IPS-NIHi7 (cell line): ENCODE measurements at regions not wholly inside any gene's neighbourhood (a gene's known extent, or its start where the extent isn't known, plus 50 kb on each side); places are given as distances from the start of the nearest gene placed in this dataset.
"Not testable (repeated sequence)": the region's sequence is repeated elsewhere in the genome, so short reads cannot be mapped to it uniquely, and the experiment has no call there.

ENCODE experiments used
- DNase-seq: peaks from one replicate; pipeline ENCODE4 v3.0.0; 2012; ENCODE audit warnings: mixed read lengths; ENCODE audit errors: extremely low spot score

DNA sequence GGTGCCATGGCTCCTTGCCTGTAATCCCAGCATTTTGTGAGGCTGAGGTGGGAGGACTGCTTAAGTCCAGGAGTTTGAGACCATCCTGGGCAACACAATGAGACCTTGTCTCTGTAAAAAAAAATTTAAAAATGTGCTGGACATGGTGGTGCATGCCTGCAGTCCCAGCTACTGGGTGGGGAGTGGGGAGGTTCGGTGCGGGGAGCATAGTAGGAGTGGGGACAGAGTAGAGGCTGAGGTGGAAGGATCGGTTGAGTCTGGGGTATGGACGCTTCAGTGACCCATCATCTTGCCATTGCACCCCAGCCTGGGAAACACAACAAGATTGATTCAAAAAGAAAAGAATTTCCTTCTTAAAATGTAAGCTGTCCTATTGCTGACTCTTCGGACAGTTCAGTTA, 1490.0 kb upstream of the GBE1 start:
- DNase-seq, result no peak

DNA sequence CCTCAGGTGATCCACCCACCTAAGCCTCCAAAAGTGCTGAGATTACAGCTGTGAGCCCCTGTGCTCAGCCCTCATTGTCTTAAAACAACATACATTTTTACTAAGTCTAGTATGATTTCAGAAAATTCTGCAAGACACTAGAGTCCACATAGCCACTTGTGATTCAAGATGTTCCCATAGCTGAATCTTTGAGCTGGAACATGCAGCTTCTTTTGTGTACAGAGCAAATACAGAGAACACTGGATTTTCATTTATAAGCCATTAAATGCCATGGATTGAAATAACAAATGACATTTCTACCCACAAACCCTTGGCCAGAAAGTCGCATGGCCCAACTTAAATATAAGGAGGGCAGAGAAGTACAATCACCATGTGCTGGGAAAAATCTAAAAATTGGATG, 1489.2 kb upstream of the GBE1 start:
- no peak for DNase-seq

DNA sequence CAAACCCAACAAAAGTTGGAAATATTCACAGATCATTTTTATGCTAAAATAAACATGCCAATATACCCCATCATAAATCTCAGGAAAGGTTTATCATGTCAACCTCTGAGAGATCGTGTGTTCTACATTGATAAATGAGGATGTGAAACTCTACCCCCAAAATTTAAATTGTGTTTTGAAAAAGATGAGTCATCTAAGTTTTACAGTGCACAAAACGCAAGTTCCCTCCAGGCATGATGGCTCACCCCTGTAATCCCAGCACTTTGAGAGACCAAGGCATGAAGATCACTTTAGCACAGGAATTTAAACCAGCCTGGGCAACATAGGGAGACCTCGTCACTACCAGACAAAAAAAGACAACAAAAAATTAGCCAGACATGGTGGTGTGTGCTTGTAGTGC, 1487.0 kb upstream of the GBE1 start:
- DNase-seq, result no peak

DNA sequence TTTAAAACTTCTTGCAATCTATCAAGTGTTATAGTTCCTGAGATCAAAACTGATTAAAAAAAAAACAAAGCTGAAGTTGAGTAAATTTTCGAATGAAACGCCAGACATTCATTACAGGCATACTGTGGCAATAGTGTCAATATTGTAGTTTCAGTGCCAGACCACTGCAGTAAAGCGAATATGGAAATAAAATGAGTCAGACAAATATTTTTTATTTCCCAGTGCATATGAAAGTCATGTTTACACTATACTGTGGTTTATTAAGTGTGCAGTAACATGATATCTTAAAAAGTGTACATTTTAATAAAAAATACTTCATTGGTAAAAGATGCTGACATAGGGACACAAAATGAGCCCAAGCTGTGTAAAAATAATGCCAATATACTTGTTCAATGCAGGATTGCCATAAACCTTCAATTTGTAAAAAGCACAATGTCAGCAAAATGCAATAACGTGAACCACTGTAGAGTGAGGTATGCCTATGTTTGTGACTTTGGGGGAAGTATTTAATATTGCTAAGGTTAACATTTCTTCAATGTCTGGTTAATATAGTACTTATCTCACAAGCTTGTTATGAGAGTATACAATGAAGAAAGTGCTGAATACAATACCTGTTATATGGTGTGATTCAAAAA, 1473.9 kb upstream of the GBE1 start:
- no peak for DNase-seq

DNA sequence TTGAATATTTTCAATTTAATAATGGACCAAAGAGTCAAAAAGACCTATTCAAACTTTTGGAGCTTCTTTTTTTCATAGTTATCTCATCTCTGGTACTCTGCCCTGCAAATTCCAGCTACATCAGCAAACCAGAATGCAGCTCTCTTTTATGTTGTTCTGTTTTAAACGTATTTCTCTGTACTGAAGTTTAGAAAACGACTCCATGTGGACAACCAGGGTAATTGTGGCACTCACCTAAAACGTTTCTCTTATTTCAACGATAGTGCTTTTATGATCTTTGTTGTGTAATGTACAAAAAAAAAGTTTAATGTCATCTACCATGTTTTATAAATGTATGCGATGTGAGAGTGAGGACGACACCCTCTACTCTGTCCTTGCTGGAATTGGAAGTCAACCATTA, 1472.3 kb upstream of the GBE1 start:
- DNase-seq, result no peak

DNA sequence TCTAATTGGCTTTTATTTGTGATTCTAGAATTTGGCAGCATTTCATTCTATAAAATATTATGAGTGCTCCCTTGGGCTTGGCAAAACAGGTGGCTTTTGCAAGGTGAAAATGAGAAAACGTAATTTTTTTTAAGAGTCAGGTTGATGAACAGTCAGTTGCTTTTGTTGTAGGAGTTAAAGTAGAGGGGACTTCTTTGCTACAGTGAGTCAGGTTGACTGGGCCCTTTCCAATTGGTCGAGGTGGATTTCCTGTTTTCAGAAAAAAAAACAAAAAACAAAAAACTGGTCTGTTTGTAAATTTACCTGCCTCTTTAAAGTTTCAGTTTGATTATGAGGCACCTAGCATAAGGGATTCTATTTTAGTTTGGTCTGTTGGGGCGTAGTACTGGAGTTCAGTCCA, 1469.4 kb upstream of the GBE1 start:
- no peak for DNase-seq

DNA sequence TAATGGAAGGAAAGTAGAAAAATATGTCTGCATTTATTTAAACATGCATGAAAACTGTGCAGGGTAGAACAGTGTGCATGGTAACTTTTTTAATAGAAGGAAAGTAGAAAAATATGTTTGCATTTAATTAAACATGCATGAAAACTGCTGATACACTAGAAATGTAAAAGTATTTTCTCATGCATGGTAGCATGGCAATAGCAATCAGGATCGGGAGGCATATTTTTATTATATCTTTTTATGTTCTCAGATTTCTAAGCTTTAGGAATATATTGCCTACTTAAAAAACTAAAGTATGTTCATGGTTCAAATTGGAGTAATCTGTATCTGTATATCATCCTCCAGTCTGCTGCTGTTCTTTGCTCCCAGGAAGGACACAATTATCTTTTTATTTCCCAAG, 1468.9 kb upstream of the GBE1 start:
- no peak for DNase-seq

DNA sequence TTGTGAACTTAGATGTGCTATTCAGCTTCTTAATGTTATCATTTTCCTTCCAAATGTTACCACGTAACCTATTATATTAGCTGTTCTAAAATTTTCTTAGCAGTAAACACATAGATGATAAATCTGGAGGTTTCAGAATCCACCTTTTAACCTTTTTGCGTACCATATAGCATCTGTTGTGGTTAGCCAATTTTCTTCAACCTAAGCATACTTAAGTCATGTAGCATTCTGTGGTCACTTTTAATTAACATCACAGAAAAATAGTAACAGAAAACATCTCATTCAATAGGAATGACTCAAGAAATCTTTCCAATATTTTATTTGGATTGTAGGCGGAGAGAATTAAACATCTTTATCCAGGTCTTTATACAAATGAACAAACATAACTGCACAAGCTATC, 1465.3 kb upstream of the GBE1 start:
- no peak for DNase-seq

DNA sequence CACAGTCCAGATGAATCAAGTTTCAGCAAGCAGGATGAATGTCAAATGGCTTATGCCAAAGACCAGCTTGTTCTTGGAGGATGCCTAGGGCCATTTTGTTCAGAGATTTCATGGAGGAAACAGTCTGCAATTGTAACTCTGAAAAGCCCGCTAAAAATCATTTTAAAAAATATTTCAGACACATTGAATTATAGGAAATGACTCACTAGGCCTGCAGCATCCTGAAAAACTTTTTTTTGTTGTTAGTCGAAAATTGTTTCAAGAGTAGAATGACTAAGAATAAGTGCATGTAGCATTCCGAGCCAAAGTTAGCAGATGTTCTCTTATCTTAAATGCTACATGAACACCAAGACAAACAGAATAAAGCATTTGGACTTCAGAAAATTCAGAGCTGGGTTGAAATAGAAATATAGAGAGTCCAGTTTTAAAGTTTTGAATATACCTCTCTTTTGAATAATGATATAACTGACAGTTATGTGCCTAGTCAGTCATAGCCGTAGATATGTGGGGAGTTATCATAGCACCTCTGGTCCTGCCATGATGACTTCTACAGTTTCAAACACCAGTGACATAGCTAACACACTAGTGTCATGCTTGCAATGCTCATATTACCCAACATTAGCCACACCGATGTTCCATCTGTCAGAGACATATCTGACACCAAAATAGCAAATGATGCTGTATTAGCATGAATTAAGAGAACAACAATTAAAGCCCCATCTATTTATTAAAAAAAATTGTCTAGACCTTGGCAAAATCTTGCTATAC, 1462.8 kb upstream of the GBE1 start:
- DNase-seq, result no peak

DNA sequence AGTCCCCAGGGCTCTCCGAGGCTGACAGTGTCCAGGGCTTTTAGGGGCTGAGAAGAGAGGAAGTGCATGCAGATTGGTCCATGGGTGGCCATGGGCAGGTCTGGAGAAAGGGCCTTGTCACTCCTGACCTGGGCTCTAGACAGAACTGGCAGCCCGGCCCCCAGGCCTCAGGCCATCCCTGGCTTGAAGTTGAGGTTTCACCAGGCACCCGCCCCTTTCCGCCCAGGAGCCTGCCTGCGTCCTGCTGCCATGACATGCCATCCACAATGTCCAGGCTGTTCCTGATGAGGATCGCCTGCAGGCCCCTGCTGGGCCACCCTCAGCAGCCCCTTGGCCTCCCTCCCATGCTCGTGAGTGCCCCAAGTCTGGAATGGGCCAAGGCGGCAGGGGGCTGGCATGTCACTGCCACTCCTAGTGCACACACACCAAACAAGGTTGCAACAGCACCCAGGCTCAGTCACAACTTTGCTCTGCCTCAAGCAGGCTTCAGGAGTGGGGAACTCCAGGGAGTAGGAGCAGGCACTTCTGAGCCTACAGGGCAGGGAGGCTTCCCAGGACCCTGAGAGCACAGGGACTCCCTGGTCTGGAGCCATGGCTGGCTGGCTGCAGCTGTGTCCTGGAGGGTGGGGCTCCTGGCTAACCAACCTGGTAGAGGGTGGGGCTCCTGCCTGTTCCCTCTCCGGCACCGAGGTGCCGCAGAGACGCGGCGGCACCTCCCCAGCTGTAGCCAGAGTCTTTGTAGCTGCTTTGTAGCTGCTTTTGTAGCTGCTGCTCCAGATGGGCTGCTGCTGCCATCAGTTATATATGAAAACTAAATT, 1457.1 kb upstream of the GBE1 start:
- no peak for DNase-seq

DNA sequence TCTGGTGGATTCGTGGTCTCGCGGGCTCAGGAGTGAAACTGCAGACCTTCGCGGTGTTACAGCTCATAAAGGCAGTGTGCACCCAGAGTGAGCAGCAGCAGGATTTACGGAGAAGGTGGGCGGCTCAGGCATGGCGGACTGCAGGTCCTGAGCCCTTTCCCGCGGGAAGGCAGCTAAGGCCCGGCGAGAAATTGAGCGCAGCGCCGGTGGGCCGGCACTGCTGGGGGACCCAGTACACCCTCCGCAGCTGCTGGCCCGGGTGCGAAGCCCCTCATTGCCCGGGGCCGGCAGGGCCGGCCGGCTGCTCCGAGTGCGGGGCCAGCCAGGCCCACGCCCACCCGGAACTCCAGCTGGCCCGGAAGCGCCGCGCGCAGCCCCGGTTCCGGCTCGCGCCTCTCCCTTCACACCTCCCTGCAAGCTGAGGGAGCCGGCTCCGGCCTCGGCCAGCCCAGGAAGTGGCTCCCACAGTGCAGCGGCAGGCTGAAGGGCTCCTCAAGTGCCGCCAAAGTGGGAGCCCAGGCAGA, 1456.2 kb upstream of the GBE1 start:
- not testable (repeated sequence) for DNase-seq

DNA sequence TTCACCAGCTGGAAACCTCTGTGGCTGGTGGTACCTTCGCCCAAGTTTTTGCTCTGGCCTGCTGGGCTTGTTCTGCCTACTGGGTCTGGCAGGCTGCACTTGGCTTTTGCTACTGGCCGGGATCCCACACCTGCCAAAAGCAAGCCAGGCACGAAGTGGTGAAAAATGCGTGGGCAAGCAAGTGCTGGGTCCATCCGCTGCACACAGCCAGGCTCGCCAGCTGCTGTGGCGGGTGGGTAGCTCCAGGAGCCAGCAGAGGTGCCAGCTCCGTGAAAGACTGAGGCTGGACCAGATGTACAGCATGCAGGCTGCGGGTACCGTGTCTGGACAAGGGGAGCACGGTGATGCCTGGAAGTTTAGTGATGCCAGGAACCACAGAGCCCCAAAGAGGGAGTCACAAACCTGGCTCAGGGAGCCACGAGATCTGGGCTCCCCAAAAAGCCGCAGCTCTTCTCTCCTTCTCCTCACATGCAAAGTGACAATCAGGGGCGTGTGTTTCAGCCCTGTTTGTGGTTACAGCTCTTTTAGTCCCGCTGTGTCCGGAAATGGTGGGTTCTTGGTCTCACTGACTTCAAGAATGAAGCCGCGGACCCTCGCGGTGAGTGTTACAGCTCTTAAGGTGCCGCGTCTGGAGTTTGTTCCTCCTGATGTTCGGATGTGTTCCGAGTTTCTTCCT, 1455.6 kb upstream of the GBE1 start:
- DNase-seq, result no peak

DNA sequence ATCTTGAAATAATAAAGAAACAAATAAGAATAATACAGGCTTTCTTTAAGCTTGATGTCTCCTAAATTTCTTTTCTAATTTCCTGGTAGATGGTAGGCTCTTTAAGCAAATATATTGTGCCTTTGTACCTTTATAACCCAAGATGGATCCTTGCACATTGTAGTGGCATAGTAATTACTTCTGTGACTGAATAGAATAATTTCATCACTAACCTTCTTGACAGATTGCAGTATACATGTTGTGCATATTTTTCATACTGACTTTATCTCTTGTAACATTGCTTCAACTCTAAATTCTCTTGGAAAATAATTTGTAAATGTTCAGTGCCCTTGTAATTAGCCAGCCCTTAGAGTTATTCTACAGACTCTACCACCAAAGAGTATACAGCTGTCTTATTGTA, 1433.8 kb upstream of the GBE1 start:
- DNase-seq, result no peak

DNA sequence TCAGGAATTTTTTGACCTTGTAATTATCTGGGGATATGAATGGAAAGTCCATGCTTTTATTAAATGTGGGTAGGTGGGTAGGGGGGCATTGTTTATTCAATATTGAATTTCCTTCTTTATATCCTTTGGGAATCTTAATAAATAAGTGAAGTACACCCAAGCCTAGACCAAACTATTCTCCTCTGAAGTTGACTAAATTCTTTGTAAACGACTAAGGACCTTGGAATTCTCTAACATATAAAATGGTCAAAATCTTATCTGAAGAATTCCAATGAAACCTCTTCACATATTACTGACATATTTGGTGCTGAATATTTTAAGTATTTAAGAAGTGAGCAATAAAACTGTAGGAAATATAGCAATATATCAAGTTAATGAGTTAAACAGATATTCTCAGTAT, 1432.1 kb upstream of the GBE1 start:
- no peak for DNase-seq

DNA sequence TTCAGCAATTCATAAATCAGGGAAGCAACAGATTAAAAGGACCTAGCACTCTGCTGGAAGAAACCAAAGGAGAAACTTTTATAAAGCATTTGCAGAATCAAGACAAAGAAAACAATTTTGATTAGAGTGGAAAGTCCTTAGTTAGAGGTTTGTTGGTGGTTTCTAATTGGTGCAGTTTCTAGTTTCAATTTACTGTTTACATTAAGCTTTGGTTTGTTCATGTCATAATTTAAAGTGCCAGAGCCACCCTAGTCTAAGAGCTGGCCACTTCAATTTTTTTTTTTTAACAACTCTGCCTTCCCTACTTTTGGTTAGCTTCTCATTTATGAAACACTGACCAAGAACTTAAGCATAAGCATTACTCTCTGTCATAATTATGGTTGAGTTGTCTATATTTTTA, 1428.2 kb upstream of the GBE1 start:
- DNase-seq, result no peak

DNA sequence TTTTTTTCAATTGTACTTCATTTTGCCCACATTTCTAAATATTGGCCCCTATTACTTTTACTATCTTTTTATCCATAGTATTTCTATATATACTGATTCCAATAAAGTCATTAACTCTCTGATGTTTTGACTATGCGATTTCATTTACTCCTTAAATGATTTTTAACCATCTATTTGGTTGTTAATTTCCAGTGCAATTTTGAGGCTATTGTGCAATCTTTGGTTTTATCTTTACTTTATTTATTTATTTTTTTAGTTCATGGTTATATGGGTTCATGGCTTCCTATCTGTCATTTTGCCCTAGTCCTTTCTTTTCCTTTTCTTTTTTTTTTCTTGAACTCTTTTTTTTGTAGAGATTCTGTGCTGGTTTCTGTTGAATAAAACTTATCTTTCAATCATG, 1408.0 kb upstream of the GBE1 start:
- DNase-seq, result no peak

DNA sequence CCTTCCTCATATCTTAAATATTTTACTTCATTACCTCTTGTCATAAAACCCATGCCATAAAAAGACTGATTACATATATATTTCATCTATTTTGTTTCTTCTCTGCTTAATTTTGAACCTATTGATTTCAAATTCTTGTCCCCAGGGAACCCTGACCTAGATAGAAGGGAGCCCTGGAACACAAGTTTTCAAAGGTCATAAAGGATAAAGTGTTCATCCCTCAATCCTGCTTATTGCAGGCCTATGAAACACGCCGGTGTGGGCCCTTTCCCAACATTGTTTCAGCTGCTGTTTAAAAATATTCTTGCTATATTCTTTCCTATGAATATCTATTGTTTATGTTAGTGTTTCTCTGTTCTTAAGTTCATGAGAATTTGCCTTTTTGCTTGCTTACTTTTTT, 1389.5 kb upstream of the GBE1 start:
- no peak for DNase-seq

DNA sequence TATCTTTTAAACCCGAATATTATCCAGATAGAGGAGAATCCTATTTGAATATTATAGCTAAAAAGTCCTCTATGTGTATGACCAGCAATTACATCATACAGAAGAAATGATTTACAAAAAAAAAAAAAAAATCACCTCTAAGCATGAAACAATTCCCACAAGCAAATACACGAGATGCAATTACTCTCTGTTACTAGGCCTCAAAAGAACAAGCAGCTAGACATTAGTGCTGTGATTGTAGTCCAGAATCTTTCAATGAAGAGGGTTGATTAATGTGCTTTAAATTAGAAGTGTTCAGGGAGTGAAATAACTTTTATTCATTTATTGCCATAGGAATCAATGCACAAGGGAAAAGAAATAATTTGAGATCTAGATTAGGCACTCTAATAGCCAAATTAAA, 1379.5 kb upstream of the GBE1 start:
- DNase-seq, result no peak

DNA sequence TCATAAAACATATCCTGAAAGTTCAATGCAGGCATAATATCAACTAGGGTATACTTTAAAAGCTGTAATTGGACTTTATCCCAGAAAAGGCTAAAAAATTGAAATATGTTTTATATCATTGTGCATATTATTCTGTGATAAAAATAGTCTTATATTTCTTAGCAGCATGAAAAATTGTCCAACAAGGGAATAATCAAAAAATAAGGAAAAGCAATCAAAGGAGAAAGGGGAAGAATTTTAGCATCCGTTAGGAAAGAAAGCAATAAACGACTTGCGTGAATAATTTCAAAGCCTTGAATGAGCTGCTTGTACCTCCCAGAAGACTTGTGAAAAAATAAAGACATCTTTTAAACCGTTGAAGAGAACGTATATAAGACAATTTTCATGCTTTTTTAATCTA, 1369.8 kb upstream of the GBE1 start:
- DNase-seq, result no peak

DNA sequence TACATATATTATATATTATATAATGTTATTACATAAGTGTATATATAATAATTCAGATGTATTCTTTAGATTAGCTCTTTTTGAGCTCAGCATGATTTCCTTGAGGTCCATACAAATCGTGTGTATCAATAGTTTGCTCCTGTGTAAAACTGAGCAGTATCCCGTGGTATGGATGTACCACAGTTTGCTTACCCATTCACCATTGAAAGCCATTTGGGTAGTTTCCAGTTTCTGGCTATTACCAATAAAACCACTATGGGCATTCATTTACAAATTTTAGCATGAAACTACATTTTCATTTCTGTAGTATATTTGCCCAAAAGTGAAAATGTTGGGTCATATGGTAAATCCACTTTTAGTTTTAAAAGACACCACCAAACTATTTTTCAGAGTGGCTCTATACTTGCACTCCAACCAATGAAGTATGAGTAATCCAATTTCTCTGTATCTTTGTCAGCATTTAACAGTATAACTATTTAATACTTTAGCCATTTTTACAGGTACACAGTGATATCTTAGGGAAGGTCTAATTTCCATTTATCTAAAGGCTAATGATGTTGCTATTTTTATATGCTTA, 1361.4 kb upstream of the GBE1 start:
- no peak for DNase-seq

DNA sequence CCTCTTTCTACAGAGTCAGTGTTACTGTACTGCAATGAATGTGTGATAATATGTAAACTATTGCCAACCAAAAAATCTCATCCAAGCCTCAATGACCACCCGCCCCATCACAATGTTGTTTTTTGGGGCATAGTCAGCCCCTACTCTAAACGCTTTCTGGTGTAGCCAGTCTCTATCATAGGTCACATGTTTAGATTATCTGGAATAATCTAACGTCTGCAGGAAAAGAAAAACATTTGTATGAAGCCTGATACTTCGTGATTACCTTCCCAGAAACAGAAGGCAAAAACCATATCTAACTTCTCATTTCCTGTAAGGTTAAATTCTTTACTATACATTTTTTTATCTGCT, 1331.8 kb upstream of the GBE1 start:
- no peak for DNase-seq
